Cerebellar cortex (tissue), 1 donor: ENCODE measurements at regions not wholly inside any gene's neighbourhood (a gene's known extent, or its start where the extent isn't known, plus 50 kb on each side); places are given as distances from the start of the nearest gene placed in this dataset.
A peak's percentile ranks its signal among the peaks of the same experiment; 100 is the strongest.
"Not testable (repeated sequence)": the region's sequence is repeated elsewhere in the genome, so short reads cannot be mapped to it uniquely, and the experiment has no call there.

ENCODE experiments used
- DNase-seq: peaks from one replicate; pipeline ENCODE4 v3.0.0-alpha.2; 2015; ENCODE audit warnings: low spot score

GRCh38 chr7:46934198-46934825, 647.6 kb downstream of the TNS3 start:
- DNase-seq: no peak

- no peak for DNase-seq
These were observed 648.3 kb downstream of the TNS3 start for GRCh38 chr7:46933596-46933995.

GRCh38 chr7:46932676-46933424, 649.1 kb downstream of the TNS3 start:
- DNase-seq: peak; percentile 56

- DNase-seq: no peak
These were observed 649.6 kb downstream of the TNS3 start for GRCh38 chr7:46932306-46932675.

GRCh38 chr7:46930366-46930765, 651.5 kb downstream of the TNS3 start:
- DNase-seq: no peak

- DNase-seq: no peak
These were observed 652.6 kb downstream of the TNS3 start for GRCh38 chr7:46929359-46929758.

GRCh38 chr7:46928719-46929118, 653.2 kb downstream of the TNS3 start:
- no peak for DNase-seq

- no peak for DNase-seq
These were observed 654.6 kb downstream of the TNS3 start for GRCh38 chr7:46927131-46927810.

GRCh38 chr7:46916581-46916980, 665.3 kb downstream of the TNS3 start:
- no peak for DNase-seq

GRCh38 chr7:46912692-46913091, 669.2 kb downstream of the TNS3 start:
- no peak for DNase-seq

- no peak for DNase-seq
These were observed 672.3 kb downstream of the TNS3 start for GRCh38 chr7:46909601-46910051.

GRCh38 chr7:46908770-46909169, 673.1 kb downstream of the TNS3 start:
- no peak for DNase-seq

- DNase-seq: not testable (repeated sequence)
These were observed 677.4 kb downstream of the TNS3 start for GRCh38 chr7:46904523-46904922.

- DNase-seq: no peak
These were observed 679.4 kb downstream of the TNS3 start for GRCh38 chr7:46902463-46902862.

- DNase-seq: no peak
These were observed 681.3 kb downstream of the TNS3 start for GRCh38 chr7:46900312-46901263.

GRCh38 chr7:46897381-46897780, 684.5 kb downstream of the TNS3 start:
- no peak for DNase-seq

- no peak for DNase-seq
These were observed 695.1 kb downstream of the TNS3 start for GRCh38 chr7:46886669-46887374.

- DNase-seq: no peak
These were observed 696.7 kb downstream of the TNS3 start for GRCh38 chr7:46885167-46885566.

- no peak for DNase-seq
These were observed 700.3 kb downstream of the TNS3 start for GRCh38 chr7:46881507-46882127.

GRCh38 chr7:46880508-46881196, 701.3 kb downstream of the TNS3 start:
- DNase-seq: no peak
